A172 (cell line): ENCODE measurements at regions not wholly inside any gene's neighbourhood (a gene's known extent, or its start where the extent isn't known, plus 50 kb on each side); places are given as distances from the start of the nearest gene placed in this dataset.
"Not testable (repeated sequence)": the region's sequence is repeated elsewhere in the genome, so short reads cannot be mapped to it uniquely, and the experiment has no call there.

ENCODE experiments used
- DNase-seq: peaks from one replicate; pipeline ENCODE4 v3.0.0-alpha.2; 2015; ENCODE audit warnings: low spot score

DNA sequence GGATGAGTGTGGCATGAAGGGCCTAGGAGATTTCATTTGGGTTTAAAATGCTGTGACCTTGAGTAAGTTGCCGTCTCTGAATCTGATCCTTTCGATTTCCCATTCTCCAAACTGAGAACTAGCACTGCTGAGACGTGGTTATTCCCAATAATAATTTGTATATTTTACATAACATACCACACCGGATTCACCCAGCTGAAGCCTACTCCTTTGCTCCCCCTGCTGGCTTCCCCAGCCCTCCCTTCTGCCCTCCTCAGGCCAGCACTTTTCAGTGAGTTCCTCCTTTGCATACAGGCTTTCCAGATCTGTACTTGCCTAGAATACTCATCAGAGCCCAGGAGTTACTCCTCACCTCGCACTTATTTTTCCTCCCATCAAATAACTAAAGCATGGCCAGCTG lies 255.1 kb downstream of the OR4F29 start:
- DNase-seq, result not testable (repeated sequence)

DNA sequence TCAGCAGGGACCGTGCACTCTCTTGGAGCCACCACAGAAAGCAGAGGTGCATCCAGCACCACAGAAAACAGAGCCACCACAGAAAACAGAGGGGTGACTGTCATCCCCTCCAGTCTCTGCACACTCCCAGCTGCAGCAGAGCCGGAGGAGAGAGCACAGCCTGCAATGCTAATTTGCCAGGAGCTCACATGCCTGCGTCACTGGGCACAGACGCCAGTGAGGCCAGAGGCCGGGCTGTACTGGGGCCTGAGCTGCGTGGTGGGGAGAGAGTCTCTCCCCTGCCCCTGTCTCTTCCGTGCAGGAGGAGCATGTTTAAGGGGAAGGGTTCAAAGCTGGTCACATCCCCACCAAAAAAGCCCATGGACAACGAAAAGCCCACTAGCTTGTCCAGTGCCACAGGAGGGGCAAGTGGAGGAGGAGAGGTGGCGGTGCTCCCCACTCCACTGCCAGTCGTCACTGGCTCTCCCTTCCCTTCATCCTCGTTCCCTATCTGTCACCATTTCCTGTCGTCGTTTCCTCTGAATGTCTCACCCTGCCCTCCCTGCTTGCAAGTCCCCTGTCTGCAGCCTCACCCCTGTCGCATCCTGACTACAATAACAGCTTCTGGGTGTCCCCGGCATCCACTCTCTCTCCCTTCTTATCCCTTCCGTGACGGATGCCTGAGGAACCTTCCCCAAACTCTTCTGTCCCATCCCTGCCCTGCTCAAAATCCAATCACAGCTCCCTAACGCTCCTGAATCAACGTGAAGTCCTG lies 260.0 kb downstream of the OR4F29 start:
- not testable (repeated sequence) for DNase-seq

DNA sequence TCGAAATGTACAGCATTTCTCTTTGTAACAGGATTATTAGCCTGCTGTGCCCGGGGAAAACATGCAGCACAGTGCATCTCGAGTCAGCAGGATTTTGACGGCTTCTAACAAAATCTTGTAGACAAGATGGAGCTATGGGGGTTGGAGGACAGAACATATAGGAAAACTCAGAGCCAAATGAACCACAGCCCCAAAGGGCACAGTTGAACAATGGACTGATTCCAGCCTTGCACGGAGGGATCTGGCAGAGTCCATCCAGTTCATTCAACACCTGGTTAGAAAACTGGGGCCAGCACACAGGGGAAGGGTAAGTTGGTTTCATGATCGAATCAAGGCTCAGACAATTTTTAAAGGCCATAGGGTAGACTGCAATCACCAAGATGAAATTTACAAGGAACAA lies 260.8 kb downstream of the OR4F29 start:
- DNase-seq, result not testable (repeated sequence)

DNA sequence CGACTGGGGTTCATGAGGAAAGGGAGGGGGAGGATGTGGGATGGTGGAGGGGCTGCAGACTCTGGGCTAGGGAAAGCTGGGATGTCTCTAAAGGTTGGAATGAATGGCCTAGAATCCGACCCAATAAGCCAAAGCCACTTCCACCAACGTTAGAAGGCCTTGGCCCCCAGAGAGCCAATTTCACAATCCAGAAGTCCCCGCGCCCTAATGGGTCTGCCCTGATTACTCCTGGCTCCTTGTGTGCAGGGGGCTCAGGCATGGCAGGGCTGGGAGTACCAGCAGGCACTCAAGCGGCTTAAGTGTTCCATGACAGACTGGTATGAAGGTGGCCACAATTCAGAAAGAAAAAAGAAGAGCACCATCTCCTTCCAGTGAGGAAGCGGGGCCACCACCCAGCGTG lies 261.6 kb downstream of the OR4F29 start:
- not testable (repeated sequence) for DNase-seq

DNA sequence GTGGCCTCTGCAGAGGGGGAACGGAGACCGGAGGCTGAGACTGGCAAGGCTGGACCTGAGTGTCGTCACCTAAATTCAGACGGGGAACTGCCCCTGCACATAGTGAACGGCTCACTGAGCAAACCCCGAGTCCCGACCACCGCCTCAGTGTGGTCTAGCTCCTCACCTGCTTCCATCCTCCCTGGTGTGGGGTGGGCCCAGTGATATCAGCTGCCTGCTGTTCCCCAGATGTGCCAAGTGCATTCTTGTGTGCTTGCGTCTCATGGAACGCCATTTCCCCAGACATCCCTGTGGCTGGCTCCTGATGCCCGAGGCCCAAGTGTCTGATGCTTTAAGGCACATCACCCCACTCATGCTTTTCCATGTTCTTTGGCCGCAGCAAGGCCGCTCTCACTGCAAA lies 262.2 kb downstream of the OR4F29 start:
- not testable (repeated sequence) for DNase-seq

DNA sequence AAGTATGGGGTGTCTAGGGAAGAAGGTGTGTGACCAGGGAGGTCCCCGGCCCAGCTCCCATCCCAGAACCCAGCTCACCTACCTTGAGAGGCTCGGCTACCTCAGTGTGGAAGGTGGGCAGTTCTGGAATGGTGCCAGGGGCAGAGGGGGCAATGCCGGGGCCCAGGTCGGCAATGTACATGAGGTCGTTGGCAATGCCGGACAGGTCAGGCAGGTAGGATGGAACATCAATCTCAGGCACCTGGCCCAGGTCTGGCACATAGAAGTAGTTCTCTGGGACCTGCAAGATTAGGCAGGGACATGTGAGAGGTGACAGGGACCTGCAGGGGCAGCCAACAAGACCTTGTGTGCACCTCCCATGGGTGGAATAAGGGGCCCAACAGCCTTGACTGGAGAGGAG lies 264.2 kb downstream of the OR4F29 start:
- not testable (repeated sequence) for DNase-seq

DNA sequence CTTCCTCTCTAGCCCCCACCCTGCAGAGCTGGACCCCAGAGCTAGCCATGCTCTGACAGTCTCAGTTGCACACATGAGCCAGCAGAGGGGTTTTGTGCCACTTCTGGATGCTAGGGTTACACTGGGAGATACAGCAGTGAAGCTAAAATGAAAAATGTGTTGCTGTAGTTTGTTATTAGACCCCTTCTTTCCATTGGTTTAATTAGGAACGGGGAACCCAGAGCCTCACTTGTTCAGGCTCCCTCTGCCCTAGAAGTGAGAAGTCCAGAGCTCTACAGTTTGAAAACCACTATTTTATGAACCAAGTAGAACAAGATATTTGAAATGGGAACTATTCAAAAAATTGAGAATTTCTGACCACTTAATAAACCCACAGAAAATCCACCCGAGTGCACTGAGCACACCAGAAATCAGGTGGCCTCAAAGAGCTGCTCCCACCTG lies 264.8 kb downstream of the OR4F29 start:
- not testable (repeated sequence) for DNase-seq

DNA sequence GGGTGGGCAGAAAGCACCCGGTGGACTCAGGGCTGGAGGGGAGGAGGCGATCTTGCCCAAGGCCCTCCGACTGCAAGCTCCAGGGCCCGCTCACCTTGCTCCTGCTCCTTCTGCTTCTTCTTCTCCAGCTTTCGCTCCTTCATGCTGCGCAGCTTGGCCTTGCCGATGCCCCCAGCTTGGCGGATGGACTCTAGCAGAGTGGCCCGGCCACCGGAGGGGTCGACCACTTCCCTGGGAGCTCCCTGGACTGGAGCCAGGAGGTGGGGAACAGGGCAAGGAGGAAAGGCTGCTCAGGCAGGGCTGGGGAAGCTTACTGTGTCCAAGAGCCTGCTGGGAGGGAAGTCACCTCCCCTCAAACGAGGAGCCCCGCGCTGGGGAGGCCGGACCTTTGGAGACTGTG lies 265.3 kb downstream of the OR4F29 start:
- DNase-seq, result not testable (repeated sequence)

DNA sequence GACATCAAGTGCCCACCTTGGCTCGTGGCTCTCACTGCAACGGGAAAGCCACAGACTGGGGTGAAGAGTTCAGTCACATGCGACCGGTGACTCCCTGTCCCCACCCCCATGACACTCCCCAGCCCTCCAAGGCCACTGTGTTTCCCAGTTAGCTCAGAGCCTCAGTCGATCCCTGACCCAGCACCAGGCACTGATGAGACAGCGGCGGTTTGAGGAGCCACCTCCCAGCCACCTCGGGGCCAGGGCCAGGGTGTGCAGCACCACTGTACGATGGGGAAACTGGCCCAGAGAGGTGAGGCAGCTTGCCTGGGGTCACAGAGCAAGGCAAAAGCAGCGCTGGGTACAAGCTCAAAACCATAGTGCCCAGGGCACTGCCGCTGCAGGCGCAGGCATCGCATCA lies 266.0 kb downstream of the OR4F29 start:
- DNase-seq, result not testable (repeated sequence)

DNA sequence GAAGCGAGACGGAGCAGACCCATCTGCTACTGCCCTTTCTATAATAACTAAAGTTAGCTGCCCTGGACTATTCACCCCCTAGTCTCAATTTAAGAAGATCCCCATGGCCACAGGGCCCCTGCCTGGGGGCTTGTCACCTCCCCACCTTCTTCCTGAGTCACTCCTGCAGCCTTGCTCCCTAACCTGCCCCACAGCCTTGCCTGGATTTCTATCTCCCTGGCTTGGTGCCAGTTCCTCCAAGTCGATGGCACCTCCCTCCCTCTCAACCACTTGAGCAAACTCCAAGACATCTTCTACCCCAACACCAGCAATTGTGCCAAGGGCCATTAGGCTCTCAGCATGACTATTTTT lies 267.2 kb downstream of the OR4F29 start:
- DNase-seq, result not testable (repeated sequence)

DNA sequence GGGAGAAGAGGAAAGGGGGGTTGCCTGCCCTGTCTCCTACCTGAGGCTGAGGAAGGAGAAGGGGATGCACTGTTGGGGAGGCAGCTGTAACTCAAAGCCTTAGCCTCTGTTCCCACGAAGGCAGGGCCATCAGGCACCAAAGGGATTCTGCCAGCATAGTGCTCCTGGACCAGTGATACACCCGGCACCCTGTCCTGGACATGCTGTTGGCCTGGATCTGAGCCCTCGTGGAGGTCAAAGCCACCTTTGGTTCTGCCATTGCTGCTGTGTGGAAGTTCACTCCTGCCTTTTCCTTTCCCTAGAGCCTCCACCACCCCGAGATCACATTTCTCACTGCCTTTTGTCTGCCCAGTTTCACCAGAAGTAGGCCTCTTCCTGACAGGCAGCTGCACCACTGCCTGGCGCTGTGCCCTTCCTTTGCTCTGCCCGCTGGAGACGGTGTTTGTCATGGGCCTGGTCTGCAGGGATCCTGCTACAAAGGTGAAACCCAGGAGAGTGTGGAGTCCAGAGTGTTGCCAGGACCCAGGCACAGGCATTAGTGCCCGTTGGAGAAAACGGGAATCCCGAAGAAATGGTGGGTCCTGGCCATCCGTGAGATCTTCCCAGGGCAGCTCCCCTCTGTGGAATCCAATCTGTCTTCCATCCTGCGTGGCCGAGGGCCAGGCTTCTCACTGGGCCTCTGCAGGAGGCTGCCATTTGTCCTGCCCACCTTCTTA lies 267.7 kb downstream of the OR4F29 start:
- DNase-seq, result not testable (repeated sequence)

DNA sequence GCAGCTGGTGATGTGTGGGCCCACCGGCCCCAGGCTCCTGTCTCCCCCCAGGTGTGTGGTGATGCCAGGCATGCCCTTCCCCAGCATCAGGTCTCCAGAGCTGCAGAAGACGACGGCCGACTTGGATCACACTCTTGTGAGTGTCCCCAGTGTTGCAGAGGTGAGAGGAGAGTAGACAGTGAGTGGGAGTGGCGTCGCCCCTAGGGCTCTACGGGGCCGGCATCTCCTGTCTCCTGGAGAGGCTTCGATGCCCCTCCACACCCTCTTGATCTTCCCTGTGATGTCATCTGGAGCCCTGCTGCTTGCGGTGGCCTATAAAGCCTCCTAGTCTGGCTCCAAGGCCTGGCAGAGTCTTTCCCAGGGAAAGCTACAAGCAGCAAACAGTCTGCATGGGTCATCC lies 268.4 kb downstream of the OR4F29 start:
- not testable (repeated sequence) for DNase-seq

DNA sequence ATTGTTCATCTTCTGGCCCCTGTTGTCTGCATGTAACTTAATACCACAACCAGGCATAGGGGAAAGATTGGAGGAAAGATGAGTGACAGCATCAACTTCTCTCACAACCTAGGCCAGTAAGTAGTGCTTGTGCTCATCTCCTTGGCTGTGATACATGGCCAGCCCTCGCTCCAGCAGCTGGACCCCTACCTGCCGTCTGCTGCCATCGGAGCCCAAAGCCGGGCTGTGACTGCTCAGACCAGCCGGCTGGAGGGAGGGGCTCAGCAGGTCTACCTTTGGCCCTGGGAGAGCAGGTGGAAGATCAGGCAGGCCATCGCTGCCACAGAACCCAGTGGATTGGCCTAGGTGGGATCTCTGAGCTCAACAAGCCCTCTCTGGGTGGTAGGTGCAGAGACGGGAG lies 268.8 kb downstream of the OR4F29 start:
- DNase-seq, result not testable (repeated sequence)

DNA sequence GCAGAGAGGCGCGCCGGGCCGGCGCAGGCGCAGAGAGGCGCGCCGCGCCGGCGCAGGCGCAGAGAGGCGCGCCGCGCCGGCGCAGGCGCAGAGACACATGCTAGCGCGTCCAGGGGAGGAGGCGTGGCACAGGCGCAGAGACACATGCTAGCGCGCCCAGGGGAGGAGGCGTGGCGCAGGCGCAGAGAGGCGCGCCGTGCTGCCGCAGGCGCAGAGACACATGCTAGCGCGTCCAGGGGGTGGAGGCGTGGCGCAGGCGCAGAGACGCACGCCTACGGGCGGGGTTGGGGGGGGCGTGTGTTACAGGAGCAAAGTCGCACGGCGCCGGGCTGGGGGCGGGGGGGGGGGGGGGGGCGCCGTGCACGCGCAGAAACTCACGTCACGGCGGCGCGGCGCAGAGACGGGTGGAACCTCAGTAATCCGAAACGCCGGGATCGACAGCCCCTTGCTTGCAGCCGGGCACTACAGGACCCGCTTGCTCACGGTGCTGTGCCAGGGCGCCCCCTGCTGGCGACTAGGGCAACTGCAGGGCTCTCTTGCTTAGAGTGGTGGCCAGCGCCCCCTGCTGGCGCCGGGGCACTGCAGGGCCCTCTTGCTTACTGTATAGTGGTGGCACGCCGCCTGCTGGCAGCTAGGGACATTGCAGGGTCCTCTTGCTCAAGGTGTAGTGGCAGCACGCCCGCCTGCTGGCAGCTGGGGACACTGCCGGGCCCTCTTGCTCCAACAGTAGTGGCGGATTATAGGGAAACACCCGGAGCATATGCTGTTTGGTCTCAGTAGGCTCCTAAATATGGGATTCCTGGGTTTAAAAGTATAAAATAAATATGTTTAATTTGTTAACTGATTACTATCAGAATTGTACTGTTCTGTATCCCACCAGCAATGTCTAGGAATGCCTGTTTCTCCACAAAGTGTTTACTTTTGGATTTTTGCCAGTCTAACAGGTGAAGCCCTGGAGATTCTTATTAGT lies 269.9 kb downstream of the OR4F29 start:
- peak; percentile 0 for DNase-seq

DNA sequence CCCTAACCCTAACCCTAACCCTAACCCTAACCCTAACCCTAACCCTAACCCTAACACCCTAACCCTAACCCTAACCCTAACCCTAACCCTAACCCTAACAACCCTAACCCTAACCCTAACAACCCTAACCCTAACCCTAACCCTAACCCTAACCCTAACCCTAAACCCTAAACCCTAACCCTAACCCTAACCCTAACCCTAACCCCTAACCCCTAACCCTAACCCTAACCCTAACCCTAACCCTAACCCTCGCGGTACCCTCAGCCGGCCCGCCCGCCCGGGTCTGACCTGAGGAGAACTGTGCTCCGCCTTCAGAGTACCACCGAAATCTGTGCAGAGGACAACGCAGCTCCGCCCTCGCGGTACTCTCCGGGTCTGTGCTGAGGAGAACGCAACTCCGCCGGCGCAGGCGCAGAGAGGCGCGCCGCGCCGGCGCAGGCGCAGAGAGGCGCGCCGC lies 270.7 kb downstream of the OR4F29 start:
- DNase-seq, result not testable (repeated sequence)

DNA sequence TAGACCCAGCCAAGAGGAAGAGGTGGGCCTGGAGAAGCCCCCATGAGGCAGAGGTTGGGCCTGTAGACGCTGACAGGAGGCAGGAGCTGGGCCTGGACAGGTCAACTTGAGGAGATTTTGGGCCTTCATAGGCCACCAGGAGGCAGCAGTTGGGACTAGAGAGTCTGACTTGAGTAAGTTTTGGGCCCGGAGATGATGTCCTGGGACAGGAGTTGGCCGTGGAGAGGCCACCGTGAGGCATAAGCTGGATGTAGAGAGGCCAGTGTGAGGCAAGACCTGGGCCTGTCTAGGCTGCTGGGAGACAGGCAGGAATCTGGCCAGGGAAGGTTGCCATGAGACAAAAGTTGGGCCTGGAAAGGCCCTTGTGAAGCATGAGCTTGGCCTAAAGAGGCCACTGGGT lies 312.6 kb downstream of the OR4F29 start:
- DNase-seq, result not testable (repeated sequence)

DNA sequence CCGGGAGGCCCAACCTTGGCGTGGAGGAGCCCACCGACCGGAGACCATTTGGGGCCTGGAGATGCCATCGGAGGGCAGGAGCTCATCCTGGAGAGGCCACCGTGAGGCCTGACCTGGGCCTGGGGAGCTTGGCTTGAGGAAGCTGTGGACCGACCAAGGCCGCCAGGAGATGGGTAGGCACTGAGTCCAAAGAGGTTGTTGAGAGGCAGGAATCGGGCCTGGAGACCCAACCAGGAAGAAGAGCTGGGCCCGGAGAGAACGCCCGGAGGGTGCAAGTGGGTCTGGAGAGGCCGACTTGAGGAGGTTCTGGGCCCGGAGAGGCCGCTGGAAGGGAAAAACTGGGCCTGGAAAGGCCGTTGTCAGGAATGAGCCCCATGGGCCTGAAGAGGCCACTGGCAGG lies 313.8 kb downstream of the OR4F29 start:
- DNase-seq, result not testable (repeated sequence)

DNA sequence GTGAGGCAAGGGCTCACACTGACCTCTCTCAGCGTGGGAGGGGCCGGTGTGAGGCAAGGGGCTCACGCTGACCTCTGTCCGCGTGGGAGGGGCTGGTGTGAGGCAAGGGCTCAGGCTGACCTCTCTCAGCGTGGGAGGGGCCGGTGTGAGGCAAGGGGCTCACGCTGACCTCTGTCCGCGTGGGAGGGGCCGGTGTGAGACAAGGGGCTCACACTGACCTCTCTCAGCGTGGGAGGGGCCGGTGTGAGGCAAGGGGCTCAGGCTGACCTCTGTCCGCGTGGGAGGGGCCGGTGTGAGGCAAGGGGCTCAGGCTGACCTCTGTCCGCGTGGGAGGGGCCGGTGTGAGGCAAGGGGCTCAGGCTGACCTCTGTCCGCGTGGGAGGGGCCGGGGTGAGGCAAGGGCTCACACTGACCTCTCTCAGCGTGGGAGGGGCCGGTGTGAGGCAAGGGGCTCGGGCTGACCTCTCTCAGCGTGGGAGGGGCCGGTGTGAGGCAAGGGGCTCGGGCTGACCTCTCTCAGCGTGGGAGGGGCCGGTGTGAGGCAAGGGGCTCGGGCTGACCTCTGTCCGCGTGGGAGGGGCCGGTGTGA lies 315.0 kb downstream of the OR4F29 start:
- not testable (repeated sequence) for DNase-seq

DNA sequence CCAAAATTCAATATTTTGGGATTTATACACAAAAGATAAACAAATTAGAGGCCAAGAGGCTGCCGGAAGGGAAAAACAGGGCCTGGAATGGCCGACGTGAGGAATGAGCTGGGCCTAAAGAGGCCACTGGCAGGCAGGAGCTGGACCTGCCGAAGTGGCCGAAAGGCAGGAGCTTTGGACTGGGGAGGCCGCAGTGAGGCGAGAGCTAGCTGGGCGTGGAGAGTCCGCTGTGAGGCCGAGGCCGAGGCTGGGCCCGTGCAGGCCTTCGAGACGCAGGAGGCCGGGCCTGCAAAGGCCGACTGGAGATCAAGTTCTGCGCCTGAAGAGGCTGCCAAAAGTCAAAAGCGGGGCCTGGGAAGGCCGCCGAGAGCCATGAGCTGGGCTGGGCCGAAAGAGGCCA lies 316.5 kb downstream of the OR4F29 start:
- not testable (repeated sequence) for DNase-seq

DNA sequence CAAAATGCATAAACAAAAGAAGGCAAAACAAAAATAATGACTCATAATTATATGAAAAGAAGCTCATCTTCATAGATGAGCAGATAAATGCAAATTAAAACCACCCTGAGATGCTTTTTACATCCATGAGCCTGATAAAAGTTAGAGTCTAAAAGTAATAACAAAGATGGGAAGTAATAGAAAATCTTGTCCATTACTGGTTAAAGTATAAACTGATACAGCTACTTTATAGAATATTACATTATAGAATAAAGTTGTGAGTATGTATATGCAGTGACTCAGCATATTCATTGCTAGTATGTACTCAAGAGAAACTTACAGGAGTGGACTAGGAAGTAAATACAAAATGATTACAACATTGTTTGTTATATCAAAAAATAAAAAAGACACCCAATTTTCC lies 333.0 kb downstream of the OR4F29 start:
- DNase-seq, result not testable (repeated sequence)

DNA sequence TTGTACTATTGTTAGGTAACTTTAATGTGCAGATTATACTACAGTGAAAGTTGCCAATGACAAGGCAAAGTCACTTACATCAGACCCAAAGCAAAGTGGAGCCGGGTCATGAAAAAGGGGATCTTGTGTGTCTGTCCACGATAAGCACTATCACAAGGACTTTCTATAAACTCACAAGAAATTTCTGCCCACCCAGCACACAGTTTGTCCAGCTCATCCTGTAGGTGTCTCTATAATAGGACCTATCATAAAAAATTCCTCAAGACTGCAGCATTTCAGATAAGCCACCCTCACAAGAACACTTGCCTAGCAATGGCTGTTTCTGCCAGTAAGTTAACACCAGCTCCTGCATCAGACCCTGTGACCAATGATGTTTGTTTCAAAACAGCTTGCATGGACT lies 335.9 kb downstream of the OR4F29 start:
- DNase-seq, result not testable (repeated sequence)
